HG03354 (cell line): ENCODE measurements at regions not wholly inside any gene's neighbourhood (a gene's known extent, or its start where the extent isn't known, plus 50 kb on each side); places are given as distances from the start of the nearest gene placed in this dataset.

Experiments used
- ATAC-seq: cut with Tn5 transposase; IDR thresholded peaks from one replicate; pipeline ENCODE4 v1.9.1; 2021; ENCODE audit warnings: mild to moderate bottlenecking; ENCODE audit not compliant: unreplicated experiment, poor library complexity, severe bottlenecking

DNA sequence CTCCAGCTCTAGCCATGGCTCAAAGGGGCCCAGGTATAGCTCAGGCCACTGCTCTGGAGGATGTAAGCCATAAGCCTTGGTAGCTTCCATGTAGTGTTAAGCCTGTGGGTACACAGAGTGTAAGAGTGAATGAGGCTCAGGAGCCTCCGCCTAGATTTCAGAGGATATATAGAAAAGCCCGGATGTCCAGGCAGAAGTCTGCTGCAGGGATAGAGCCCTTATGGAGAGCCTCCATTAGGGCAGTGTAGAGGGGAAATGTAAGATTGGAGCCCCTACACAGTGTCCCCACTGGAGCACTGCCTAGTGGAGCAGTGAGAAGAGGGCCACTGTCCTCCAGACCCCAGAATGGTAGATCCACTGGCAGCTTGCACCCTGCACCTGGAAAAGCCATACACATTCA, 240.8 kb upstream of the KLF14 start:
- ATAC-seq, result no peak

- no peak for ATAC-seq
Observed at GRCh38 chr7:130975731-130976130, 241.7 kb upstream of the KLF14 start.

- ATAC-seq, result peak; percentile 79
Observed at GRCh38 chr7:130982160-130982638, 248.2 kb upstream of the KLF14 start.

DNA sequence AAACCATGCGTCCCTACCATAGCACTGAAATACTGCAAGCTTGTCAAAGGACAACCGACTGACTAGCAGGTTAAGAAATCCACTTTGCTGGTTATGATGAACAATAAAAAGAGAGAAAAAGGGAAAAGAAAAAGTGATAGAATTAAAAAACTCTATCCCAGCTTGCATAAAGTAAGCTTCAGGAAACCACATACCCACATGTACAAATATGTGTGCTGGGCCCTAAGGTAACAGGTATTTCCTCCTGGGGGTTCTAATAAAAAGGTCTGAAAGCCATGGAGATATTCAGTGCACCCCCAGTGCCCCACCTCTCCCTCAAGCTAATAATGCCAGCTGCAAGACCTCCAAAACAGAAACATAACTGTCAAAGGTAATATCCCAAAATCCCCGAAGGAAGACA, 248.6 kb upstream of the KLF14 start:
- ATAC-seq, result no peak

GRCh38 chr7:130985361-130985760, 251.4 kb upstream of the KLF14 start:
- ATAC-seq, result no peak

DNA sequence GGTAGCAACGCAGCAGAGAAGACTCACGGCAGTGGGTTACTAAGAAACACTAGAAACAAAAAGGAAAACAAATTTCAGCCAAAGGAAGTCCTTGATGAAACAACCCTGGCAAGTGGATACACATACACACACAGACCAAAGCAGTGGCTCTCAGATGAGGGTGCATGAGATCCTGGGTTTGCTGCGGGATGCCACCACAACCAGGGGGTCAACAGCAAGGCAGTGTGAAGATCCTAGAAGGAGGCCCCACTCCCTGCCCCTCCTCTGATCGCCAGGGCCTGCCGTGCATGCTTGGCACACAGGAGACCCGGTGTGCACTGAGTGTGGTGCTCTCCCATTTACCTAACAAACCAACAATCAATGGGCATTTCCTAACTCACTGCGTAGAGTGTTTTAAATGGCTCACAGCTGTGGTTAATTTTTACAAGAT, 252.3 kb upstream of the KLF14 start:
- no peak for ATAC-seq

DNA sequence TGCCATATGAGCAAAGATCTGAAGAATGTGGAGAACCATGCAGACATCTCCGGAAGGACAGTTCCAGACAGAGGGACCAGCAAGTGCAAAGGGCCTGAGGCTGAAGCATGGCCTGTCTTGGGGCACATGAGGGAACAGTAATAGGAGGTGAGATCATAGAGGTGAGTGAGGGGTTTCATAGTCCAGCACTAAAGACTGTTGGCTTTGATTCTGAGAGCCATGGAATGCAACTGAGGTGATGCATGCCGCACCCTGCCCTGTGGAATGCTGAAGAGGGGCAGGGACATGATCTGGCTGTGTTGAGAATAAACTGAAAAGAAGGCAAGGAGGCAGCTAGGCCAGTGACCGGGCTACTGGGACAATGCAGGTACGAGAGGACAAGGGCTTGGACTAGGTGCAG, 253.1 kb upstream of the KLF14 start:
- ATAC-seq, result no peak

- ATAC-seq, result no peak
Observed at GRCh38 chr7:130988443-130988842, 254.4 kb upstream of the KLF14 start.

GRCh38 chr7:130989101-130989795, 255.2 kb upstream of the KLF14 start:
- no peak for ATAC-seq

- ATAC-seq, result no peak
Observed at GRCh38 chr7:130990178-130990832, 256.3 kb upstream of the KLF14 start.

DNA sequence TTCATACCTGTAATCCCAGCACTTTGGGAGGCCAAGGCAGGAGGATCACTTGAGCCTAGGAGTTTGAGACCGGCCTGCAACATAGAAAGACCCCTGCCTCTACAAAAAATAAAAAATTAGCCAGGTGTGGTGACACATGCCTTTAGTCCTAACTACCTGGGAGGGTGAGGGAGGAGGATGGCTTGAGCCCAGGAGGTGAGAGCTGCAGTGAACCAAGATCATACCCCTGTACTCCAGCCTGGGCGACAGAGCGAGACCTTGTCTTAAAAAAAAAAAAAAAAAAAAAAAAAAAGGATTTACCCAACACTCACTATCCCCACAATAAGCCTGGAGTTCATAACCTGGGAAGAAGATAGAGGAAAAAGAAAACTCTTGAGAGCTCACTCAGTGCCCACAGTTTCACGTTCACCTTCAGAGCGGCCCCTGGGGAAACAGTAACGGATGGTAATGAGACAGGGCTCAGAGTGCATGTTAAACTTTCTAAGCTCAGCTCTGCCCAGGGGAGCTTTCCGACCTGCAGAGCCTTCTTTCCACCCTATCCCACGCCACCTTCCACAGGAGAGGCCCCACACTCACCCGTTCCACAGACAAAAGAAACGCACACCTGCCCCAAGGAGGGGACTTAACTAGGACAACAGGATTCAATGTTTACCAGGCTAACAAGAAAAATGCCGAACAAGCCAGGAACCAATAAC, 259.8 kb upstream of the KLF14 start:
- no peak for ATAC-seq

DNA sequence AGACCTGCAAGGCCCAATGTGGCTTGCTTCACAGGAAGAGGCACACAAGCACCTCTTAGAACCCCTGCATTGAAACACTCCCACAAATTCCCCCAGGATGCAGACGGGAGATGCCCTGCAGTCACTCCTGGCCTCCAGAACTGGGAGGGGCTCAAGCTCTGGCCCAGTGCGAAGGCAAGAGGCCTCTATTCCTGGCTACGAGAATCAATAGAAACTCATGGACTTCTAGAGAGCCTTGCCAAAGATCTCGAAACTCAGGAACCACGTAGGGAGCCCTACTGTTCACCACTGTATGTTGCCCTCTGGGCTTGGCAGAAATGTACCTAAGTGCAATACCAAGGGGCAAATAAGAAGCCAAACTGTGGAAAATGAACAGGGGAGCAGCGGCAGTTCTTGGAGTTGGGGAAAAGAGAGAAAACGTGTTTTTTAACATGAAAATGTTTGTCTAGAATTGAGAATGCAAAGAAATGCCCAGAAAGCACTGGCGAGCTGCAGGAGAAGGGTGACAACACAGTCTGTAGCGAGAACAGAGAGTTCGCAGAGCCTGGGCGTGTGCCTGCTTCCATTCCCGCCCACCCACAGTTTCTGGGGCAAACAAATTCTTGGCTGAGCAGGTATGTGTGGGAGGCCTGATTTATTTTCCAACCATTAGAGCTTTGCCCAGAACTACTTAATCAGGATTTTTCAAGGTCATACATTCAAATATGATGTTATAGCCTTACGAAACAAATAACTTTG, 260.5 kb upstream of the KLF14 start:
- no peak for ATAC-seq

DNA sequence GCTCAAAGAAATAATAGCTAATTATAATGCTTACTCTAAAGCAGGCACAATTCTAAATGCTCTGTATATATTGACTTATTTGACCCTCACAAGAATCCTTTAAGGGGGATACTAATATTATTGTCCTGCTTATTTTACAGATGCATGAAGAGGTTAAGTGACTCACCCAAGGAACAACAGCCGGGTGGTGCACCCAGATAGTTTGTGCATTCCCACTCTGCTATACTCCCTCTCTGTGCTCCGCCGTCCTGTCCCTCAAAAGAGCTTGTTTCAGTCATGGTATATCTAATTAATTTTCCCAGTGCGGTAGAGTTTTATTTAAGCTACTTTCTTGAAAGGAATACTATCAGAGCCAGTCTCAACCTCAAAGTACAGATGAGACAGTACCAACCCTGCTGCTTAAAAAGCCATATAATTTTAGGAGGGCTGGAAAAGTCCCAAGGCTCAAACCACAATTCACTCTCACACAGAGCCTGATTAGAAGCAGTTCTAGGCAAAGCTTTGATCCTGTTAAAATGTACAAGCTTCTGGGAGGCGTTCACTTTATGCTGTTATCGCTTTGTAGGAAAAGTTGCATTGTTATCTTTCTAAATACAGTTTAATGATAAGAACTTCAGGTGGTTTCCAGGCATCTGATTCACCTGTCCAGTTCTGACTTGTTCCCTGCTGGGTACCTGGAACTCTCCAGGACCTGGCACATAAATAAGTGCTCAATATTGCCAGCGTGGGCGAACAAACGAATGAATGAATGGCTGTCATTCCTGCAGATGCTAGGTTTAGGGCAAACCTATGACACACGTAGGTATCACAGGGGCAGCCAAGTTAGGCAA, 261.5 kb upstream of the KLF14 start:
- no peak for ATAC-seq

- no peak for ATAC-seq
Observed at GRCh38 chr7:130996205-130996832, 262.3 kb upstream of the KLF14 start.

- ATAC-seq, result no peak
Observed at GRCh38 chr7:130996833-130997231, 262.8 kb upstream of the KLF14 start.

DNA sequence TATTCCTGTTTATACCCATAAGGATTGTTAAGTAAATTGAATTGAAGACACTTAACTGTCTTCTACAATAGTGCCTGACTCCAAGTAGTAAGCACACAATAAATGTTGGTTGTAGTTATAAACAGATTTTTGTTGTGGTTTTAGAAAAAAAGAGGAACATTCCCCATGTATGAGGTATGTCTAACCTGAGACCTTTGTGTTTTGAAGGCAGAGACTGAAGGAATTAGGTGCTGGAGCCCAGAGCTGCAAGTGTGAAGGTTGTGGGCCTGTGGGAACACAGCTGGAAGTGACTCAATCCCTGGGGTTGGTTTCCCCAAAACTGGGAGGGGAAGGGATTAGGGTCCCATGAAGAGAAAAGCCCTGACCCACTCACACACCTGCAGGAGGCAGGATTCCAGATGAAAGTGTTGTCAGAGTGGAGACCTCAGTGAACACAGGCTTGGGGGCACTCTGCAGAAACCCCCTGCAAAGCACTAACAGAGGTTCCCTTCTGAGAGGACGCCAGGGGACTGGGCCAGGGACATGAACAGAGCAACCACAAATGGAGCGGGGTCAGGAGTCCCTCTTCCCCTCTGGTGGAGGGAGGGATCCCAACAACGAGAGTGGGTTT, 265.1 kb upstream of the KLF14 start:
- no peak for ATAC-seq

DNA sequence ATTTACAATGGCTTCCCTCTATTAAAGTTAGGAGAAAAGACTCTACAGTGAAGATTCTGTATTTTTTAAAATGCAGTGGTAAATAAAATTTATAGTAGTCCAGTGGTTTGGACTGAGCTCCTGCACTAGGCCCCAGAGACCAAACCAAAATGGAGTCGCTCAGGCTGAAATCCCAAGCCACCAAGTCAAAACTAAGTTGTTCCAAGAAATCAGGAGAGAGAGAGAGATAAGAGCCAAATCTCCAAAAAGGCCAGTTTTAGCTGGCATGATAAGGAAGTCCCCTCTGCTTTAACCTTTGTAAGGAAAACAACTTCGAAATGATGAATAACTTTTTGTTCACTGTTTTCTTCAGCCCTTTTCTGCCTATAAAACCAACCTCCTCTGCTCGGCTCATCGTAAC, 265.9 kb upstream of the KLF14 start:
- ATAC-seq, result no peak

DNA sequence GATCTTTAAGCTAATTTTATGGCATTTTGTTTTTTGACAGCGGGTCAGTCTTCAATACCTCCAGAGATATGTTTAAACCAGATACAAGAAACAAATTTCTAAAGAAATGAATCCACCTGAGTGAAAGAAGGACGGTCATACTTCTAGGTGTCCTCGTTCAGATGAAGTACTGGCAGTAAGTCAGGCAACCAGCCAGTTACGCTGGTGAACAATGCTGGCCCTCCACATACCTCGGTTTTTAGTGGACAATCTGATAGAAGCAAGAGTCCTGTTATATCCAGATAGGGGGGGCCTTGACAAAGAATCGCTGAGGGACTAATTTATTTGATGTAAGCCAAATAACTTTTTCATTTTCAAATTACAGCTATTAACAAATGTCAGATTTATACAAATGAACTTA, 266.4 kb upstream of the KLF14 start:
- ATAC-seq, result no peak

DNA sequence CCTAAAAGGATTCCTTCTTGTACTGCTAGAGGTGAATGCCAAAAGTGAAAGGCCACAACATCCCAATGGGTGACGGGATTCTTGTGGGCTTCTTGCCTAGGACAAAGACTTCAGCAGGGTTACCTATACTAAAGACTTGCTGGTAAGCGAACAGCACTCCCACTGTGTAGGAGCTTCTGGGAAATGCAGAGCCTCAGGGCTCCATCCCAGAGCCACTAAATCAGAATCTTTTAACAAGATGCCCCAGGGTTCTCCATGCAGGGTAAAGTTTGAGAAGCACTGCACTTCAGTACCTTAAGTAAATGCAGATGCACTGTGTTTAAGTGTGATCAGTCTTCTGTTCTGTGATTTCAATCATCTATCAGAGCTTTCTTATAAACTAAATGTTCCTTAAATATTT, 266.9 kb upstream of the KLF14 start:
- no peak for ATAC-seq
